Activated CD8-positive, alpha-beta memory T cell treated with anti-CD3 and anti-CD28 coated beads, Interleukin-2, amount 10 ng/mL, durations not matched to agents 7 days and 5 days (primary cell): ENCODE measurements at regions not wholly inside any gene's neighbourhood (a gene's known extent, or its start where the extent isn't known, plus 50 kb on each side); places are given as distances from the start of the nearest gene placed in this dataset.
"Not testable (repeated sequence)": the region's sequence is repeated elsewhere in the genome, so short reads cannot be mapped to it uniquely, and the experiment has no call there.

Experiments used
- ATAC-seq: fragments of 150-1000 bp; cut with Tn5 transposase; one replicate; pipeline ENCODE4 v1.10.0; 2021; ENCODE audit warnings: moderate library complexity
- CTCF ChIA-PET: fragments of 350-600 bp; sonication (Branson Sonifier 250); formaldehyde crosslinking; loops from one replicate; lab custom pipeline; 2021; ENCODE audit warnings: antibody characterized with exemption; lab: Charles Lee
- DNase-seq: peaks from one replicate; pipeline ENCODE4 v3.0.0-alpha.2; 2020
- H3K27ac Mint-ChIP-seq: one replicate; pipeline ENCODE4 v1.8.0; 2021; ENCODE audit warnings: mild to moderate bottlenecking, mixed read lengths
- H3K27me3 Mint-ChIP-seq: one replicate; pipeline ENCODE4 v1.8.0; 2021; ENCODE audit warnings: mixed read lengths
- H3K36me3 Mint-ChIP-seq: one replicate; pipeline ENCODE4 v1.8.0; 2021; ENCODE audit warnings: mild to moderate bottlenecking, mixed read lengths
- H3K4me1 Mint-ChIP-seq: one replicate; pipeline ENCODE4 v1.8.0; 2021; ENCODE audit warnings: mixed read lengths
- H3K4me3 Mint-ChIP-seq: one replicate; pipeline ENCODE4 v1.8.0; 2021; ENCODE audit warnings: mild to moderate bottlenecking, moderate library complexity, mixed read lengths
- H3K9me3 Mint-ChIP-seq: one replicate; pipeline ENCODE4 v1.8.0; 2022; ENCODE audit warnings: low read depth, mixed read lengths

GRCh38 chr7:43059067-43059600, 53.3 kb upstream of the HECW1 start:
- CTCF ChIA-PET, H3K36me3 Mint-ChIP-seq: not testable (repeated sequence)

More at GRCh38 chr7:43059067-43059600, 53.3 kb upstream of the HECW1 start:
- not testable (repeated sequence) for H3K4me1 Mint-ChIP-seq, ATAC-seq, H3K9me3 Mint-ChIP-seq, H3K4me3 Mint-ChIP-seq, H3K27me3 Mint-ChIP-seq, DNase-seq, H3K27ac Mint-ChIP-seq
